ENCODE measurements at regions not wholly inside any gene's neighbourhood (a gene's known extent, or its start where the extent isn't known, plus 50 kb on each side); places are given as distances from the start of the nearest gene placed in this dataset.

GRCh38 chr6:117110146-117110545 is 155.2 kb upstream of the VGLL2 start:
- TF ChIP-seq, protein P1, sequence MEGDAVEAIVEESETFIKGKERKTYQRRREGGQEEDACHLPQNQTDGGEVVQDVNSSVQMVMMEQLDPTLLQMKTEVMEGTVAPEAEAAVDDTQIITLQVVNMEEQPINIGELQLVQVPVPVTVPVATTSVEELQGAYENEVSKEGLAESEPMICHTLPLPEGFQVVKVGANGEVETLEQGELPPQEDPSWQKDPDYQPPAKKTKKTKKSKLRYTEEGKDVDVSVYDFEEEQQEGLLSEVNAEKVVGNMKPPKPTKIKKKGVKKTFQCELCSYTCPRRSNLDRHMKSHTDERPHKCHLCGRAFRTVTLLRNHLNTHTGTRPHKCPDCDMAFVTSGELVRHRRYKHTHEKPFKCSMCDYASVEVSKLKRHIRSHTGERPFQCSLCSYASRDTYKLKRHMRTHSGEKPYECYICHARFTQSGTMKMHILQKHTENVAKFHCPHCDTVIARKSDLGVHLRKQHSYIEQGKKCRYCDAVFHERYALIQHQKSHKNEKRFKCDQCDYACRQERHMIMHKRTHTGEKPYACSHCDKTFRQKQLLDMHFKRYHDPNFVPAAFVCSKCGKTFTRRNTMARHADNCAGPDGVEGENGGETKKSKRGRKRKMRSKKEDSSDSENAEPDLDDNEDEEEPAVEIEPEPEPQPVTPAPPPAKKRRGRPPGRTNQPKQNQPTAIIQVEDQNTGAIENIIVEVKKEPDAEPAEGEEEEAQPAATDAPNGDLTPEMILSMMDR (IDR thresholded peaks at IDR 0.05) = no peak
- no peak for TF ChIP-seq POLR2A (IDR thresholded peaks at IDR 0.05)

All from Peyer's patch (tissue), 4 donors.